A549 (cell line): ENCODE measurements at regions not wholly inside any gene's neighbourhood (a gene's known extent, or its start where the extent isn't known, plus 50 kb on each side); places are given as distances from the start of the nearest gene placed in this dataset.

Source experiments
- ATAC-seq, 2 experiments: fragments of 200-7000 bp in 1 of 2; fragments of >200 bp in 1 of 2; cut with Nextera tagmentation in 1 of 2; cut with Tn5 transposase in 1 of 2; 3 replicates each; pipeline versions ENCODE4 v1.8.0 to v1.9.1; 2018 to 2020; ENCODE audit warnings: mild to moderate bottlenecking in 1 of 2, moderate library complexity in 1 of 2
- CTCF ChIA-PET: fragments of 300-600 bp; sonication (Branson Sonifier 250); formaldehyde crosslinking; extraction: SDS; loops from one replicate; lab custom pipeline; 2021; ENCODE audit warnings: antibody characterized with exemption, inconsistent platforms; lab: Yijun Ruan, JAX
- POLR2A ChIA-PET: fragments of 350-600 bp; formaldehyde crosslinking; extraction: SDS; loops from one replicate; lab custom pipeline; 2021; ENCODE audit warnings: antibody characterized with exemption, inconsistent platforms; lab: Yijun Ruan, JAX
- DNase-seq, 2 experiments: peaks; one replicate each; pipeline versions ENCODE4 v3.0.0 to v3.0.0-alpha.2; 2011 to 2016; ENCODE audit warnings: low read depth in 1 of 2, low spot score in 1 of 2
- FAIRE-seq: peaks from 2 replicates; lab custom pipeline; 2011; peaks lifted over from hg19 to GRCh38; lab: Jason Lieb, UNC
- H3K27ac ChIP-seq, 2 experiments: fragments of >200 bp; sonication (Bioruptor Twin); formaldehyde crosslinking; 3 replicates each; pipeline ENCODE4 v1.5.1; 2016 to 2017
- H3K4me1 ChIP-seq: fragments of >200 bp; sonication (Bioruptor Twin); formaldehyde crosslinking; 3 replicates; pipeline ENCODE4 v1.6.1; 2016
- H3K4me2 ChIP-seq: fragments of >200 bp; sonication (Bioruptor Twin); formaldehyde crosslinking; 3 replicates; pipeline ENCODE4 v1.6.1; 2016
- H3K4me3 ChIP-seq: fragments of >200 bp; sonication (Bioruptor Twin); formaldehyde crosslinking; 3 replicates; pipeline ENCODE4 v1.5.1; 2016
- H3K9me3 ChIP-seq: fragments of >200 bp; sonication (Bioruptor Twin); formaldehyde crosslinking; 3 replicates; pipeline ENCODE4 v1.6.1; 2016
- BHLHE40 ChIP-seq: IDR thresholded peaks from 2 replicates; pipeline ENCODE4 v1.6.1; 2012; ENCODE audit warnings: low read depth, low read length, inconsistent platforms
- CEBPB ChIP-seq, 2 experiments: fragments of >200 bp in 1 of 2; sonication (Bioruptor Twin) in 1 of 2; formaldehyde crosslinking in 1 of 2; IDR thresholded peaks; 2 replicates each; pipeline ENCODE4 v1.6.1; 2012 to 2016
- EP300 ChIP-seq, 2 experiments: fragments of >200 bp; sonication (Bioruptor Twin); formaldehyde crosslinking; IDR thresholded peaks; 2 replicates in 1 of 2; 3 replicates in 1 of 2; pipeline ENCODE4 v1.6.1; 2016 to 2017
- ESRRA ChIP-seq: fragments of 150-350 bp; IDR thresholded peaks from 2 replicates; pipeline ENCODE4 v1.6.1; 2014; ENCODE audit warnings: mild to moderate bottlenecking, low read length, borderline replicate concordance
- FOSB ChIP-seq: fragments of 250-450 bp; sonication (Bioruptor Pico); IDR thresholded peaks from 2 replicates; pipeline ENCODE4 v1.5.0; 2020; ENCODE audit warnings: mild to moderate bottlenecking, moderate library complexity
- FOXS1 ChIP-seq: fragments of 250-450 bp; sonication (Bioruptor Pico); IDR thresholded peaks from 2 replicates; pipeline ENCODE4 v1.5.0; 2020; ENCODE audit warnings: mild to moderate bottlenecking, moderate library complexity
- HOXB5 ChIP-seq: fragments of 250-450 bp; sonication (Bioruptor Pico); IDR thresholded peaks from 2 replicates; pipeline ENCODE4 v1.5.0; 2020; ENCODE audit warnings: mild to moderate bottlenecking, moderate library complexity
- KDM1A ChIP-seq: fragments of 200-600 bp; sonication (generic); IDR thresholded peaks from 2 replicates; pipeline ENCODE4 v1.6.1; 2016; ENCODE audit warnings: low read depth, mild to moderate bottlenecking
- MAFK ChIP-seq: fragments of 450-650 bp; IDR thresholded peaks from 2 replicates; pipeline ENCODE4 v1.6.1; 2014; ENCODE audit not compliant: partially characterized antibody
- NFE2L2 ChIP-seq: fragments of 150-350 bp; conservative IDR thresholded peaks from 2 replicates; pipeline ENCODE4 v1.6.1; 2014; ENCODE audit warnings: low read length
- NR3C1 ChIP-seq: fragments of >200 bp; sonication (Bioruptor Twin); formaldehyde crosslinking; IDR thresholded peaks from 3 replicates; pipeline ENCODE4 v1.6.1; 2017
- PHF8 ChIP-seq: fragments of 200-600 bp; sonication (generic); IDR thresholded peaks from 2 replicates; pipeline ENCODE4 v1.6.1; 2016; ENCODE audit warnings: low read depth, mild to moderate bottlenecking, antibody characterized with exemption, moderate library complexity, borderline replicate concordance
- RAD21 ChIP-seq, 2 experiments: fragments of >200 bp in 1 of 2; sonication (Bioruptor Twin) in 1 of 2; formaldehyde crosslinking in 1 of 2; IDR thresholded peaks in 1 of 2; conservative IDR thresholded peaks in 1 of 2; 2 replicates in 1 of 2; 3 replicates in 1 of 2; pipeline ENCODE4 v1.6.1; 2012 to 2018; ENCODE audit warnings: inconsistent platforms in 1 of 2
- RFX5 ChIP-seq: fragments of 450-650 bp; IDR thresholded peaks from 2 replicates; pipeline ENCODE4 v1.7.1; 2014; ENCODE audit warnings: antibody characterized with exemption, mild to moderate bottlenecking, moderate library complexity
- RNF2 ChIP-seq: fragments of 200-600 bp; sonication (generic); IDR thresholded peaks from 2 replicates; pipeline ENCODE4 v1.6.1; 2016; ENCODE audit warnings: low read depth, mild to moderate bottlenecking, antibody characterized with exemption, moderate library complexity, borderline replicate concordance
- TFCP2L1 ChIP-seq: fragments of 250-450 bp; sonication (Bioruptor Pico); IDR thresholded peaks from 2 replicates; pipeline ENCODE4 v1.5.0; 2021; ENCODE audit warnings: mild to moderate bottlenecking
- TP53 ChIP-seq: fragments of 250-450 bp; sonication (Bioruptor Pico); IDR thresholded peaks from 2 replicates; pipeline ENCODE4 v1.5.0; 2021; ENCODE audit warnings: mild to moderate bottlenecking, moderate library complexity
- ZFP36 ChIP-seq: fragments of 450-650 bp; IDR thresholded peaks from 2 replicates; pipeline ENCODE4 v1.6.1; 2014; ENCODE audit warnings: borderline replicate concordance; ENCODE audit not compliant: partially characterized antibody
- ZNF302 ChIP-seq: fragments of 250-450 bp; sonication (Bioruptor Pico); IDR thresholded peaks from 2 replicates; pipeline ENCODE4 v1.9.0; 2021; ENCODE audit warnings: inconsistent platforms, mild to moderate bottlenecking, moderate library complexity
- WGBS: methylation state at CpG from one replicate; pipeline ENCODE4 v1.1.6; 2017; ENCODE audit errors: missing lambda C conversion rate; 5-methylcytosine and 5-hydroxymethylcytosine counted together
- TF ChIP-seq, protein P1 (sequence below): fragments of 450-650 bp; IDR thresholded peaks from 2 replicates; pipeline ENCODE4 v1.6.1; 2014; ENCODE audit warnings: antibody characterized with exemption
- TF ChIP-seq, protein P2 (sequence below): fragments of 250-450 bp; sonication (Bioruptor Pico); IDR thresholded peaks from 2 replicates; pipeline ENCODE4 v1.5.0; 2021; ENCODE audit warnings: mild to moderate bottlenecking, moderate library complexity, borderline replicate concordance
- TF ChIP-seq, protein P3 (sequence below): IDR thresholded peaks from 2 replicates; pipeline ENCODE4 v1.6.1; 2012; ENCODE audit warnings: low read depth, borderline replicate concordance
- TF ChIP-seq, protein P4 (sequence below): IDR thresholded peaks from 2 replicates; pipeline ENCODE4 v1.6.1; 2012

DNA sequence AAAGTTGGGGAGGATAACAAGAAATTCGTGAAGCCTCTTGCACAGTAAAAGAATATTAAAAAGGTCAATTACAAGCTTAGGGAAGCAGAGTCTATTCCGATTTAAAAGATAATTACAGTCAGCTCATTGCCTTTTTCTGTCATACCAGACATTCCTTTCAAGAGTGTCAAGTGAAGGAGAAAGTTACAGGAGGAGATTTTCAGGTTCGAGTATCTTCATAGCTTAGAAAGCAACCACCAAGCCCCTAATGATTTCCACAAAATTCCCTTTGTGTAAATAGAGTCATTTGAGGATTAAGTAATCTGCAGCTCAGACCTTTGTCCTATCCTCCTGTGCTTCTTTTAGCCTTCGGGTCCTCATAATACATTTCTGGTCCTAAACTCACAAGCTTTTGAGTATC lies 414.9 kb downstream of the CDH2 start:
- POLR2A ChIA-PET: no interaction called here
- Histone ChIP-seq H3K4me3 (no peak overlapping the region), H3K27ac (no peak overlapping the region), H3K4me1 (no peaks in the 10 kb centered on the region), H3K9me3 (no peaks in the 10 kb centered on the region), H3K4me2 (no peak overlapping the region)
- ATAC-seq: no peak
- CTCF ChIA-PET: no interaction called here
- no peak for FAIRE-seq
- no peak for TF ChIP-seq EP300 (IDR thresholded peaks at IDR 0.05)
- no peak for TF ChIP-seq PHF8
- TF ChIP-seq ZFP36: no peak
- TF ChIP-seq, protein P1, sequence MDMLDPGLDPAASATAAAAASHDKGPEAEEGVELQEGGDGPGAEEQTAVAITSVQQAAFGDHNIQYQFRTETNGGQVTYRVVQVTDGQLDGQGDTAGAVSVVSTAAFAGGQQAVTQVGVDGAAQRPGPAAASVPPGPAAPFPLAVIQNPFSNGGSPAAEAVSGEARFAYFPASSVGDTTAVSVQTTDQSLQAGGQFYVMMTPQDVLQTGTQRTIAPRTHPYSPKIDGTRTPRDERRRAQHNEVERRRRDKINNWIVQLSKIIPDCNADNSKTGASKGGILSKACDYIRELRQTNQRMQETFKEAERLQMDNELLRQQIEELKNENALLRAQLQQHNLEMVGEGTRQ: no peak
- TF ChIP-seq, protein P2, sequence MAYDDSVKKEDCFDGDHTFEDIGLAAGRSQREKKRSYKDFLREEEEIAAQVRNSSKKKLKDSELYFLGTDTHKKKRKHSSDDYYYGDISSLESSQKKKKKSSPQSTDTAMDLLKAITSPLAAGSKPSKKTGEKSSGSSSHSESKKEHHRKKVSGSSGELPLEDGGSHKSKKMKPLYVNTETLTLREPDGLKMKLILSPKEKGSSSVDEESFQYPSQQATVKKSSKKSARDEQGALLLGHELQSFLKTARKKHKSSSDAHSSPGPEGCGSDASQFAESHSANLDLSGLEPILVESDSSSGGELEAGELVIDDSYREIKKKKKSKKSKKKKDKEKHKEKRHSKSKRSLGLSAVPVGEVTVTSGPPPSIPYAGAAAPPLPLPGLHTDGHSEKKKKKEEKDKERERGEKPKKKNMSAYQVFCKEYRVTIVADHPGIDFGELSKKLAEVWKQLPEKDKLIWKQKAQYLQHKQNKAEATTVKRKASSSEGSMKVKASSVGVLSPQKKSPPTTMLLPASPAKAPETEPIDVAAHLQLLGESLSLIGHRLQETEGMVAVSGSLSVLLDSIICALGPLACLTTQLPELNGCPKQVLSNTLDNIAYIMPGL (CRISPR knock-in tag): no peak
- TF ChIP-seq ZNF302 (CRISPR knock-in tag): no peak
- no peak for TF ChIP-seq TP53 (CRISPR knock-in tag)
- TF ChIP-seq HOXB5: no peak
- TF ChIP-seq RFX5: no peak
- TF ChIP-seq NFE2L2: no peak
- no peak for TF ChIP-seq FOXS1
- no peak for TF ChIP-seq TFCP2L1 (CRISPR knock-in tag)
- TF ChIP-seq ESRRA: no peak
- TF ChIP-seq, protein P3, sequence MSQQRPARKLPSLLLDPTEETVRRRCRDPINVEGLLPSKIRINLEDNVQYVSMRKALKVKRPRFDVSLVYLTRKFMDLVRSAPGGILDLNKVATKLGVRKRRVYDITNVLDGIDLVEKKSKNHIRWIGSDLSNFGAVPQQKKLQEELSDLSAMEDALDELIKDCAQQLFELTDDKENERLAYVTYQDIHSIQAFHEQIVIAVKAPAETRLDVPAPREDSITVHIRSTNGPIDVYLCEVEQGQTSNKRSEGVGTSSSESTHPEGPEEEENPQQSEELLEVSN: no peak
- TF ChIP-seq, protein P4, sequence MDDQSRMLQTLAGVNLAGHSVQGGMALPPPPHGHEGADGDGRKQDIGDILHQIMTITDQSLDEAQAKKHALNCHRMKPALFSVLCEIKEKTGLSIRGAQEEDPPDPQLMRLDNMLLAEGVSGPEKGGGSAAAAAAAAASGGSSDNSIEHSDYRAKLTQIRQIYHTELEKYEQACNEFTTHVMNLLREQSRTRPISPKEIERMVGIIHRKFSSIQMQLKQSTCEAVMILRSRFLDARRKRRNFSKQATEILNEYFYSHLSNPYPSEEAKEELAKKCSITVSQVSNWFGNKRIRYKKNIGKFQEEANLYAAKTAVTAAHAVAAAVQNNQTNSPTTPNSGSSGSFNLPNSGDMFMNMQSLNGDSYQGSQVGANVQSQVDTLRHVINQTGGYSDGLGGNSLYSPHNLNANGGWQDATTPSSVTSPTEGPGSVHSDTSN: no peak
- DNase-seq: no peak
- WGBS: 20% methylated on average over 4 of the region's 4 CpGs

- Histone ChIP-seq H3K27ac (no peak overlapping the region), H3K9me3 (no peaks in the 10 kb centered on the region), H3K4me3 (no peak overlapping the region), H3K4me2 (no peak overlapping the region), H3K4me1 (no peaks in the 10 kb centered on the region)
- TF ChIP-seq RAD21 (conservative IDR thresholded peaks at IDR 0.05 in 1 of 2, IDR thresholded peaks at IDR 0.05 in 1 of 2) (no peak), RNF2 (no peak), NR3C1 (no peak), FOSB (CRISPR knock-in tag) (no peak), CEBPB (IDR thresholded peaks at IDR 0.05) (no peak), PHF8 (no peak), BHLHE40 (no peak), MAFK (no peak), KDM1A (no peak)
- CTCF ChIA-PET: interaction anchor here (0.6 kb wide), 1 partner anchor 148 kb away, joined by 3 read pairs; no protein-coding TSS in a partner anchor
- no peak for ATAC-seq
- no peak for DNase-seq
- no peak for FAIRE-seq
- POLR2A ChIA-PET: no interaction called here
- 28% methylated on average over 4 of the region's 4 CpGs for WGBS
These were observed 424.0 kb downstream of the CDH2 start for GRCh38 chr18:27752944-27753343.
